Transverse colon (tissue), 3 donors: ENCODE measurements at regions not wholly inside any gene's neighbourhood (a gene's known extent, or its start where the extent isn't known, plus 50 kb on each side); places are given as distances from the start of the nearest gene placed in this dataset.

ENCODE experiments used
- CTCF ChIP-seq, 5 experiments: fragments of 200-600 bp in 3 of 5; fragments of 450-650 bp in 2 of 5; sonication (generic) in 3 of 5; IDR thresholded peaks; 1 replicate in 2 of 5; 2 replicates in 3 of 5; pipeline ENCODE4 v1.5.1; 2016 to 2017; ENCODE audit warnings: antibody characterized with exemption in 5 of 5, inconsistent platforms in 3 of 5, mild to moderate bottlenecking in 2 of 5, moderate library complexity in 1 of 5
- POLR2A ChIP-seq: fragments of 450-650 bp; IDR thresholded peaks from one replicate; pipeline ENCODE4 v1.6.1; 2016; ENCODE audit warnings: antibody characterized with exemption, mild to moderate bottlenecking, moderate library complexity

GRCh38 chr4:32826169-32826568, 2106.0 kb downstream of the PCDH7 start:
- TF ChIP-seq CTCF (IDR thresholded peaks at IDR 0.05), result no peak
- TF ChIP-seq POLR2A, result no peak
